ENCODE measurements at regions not wholly inside any gene's neighbourhood (a gene's known extent, or its start where the extent isn't known, plus 50 kb on each side); places are given as distances from the start of the nearest gene placed in this dataset.

DNA sequence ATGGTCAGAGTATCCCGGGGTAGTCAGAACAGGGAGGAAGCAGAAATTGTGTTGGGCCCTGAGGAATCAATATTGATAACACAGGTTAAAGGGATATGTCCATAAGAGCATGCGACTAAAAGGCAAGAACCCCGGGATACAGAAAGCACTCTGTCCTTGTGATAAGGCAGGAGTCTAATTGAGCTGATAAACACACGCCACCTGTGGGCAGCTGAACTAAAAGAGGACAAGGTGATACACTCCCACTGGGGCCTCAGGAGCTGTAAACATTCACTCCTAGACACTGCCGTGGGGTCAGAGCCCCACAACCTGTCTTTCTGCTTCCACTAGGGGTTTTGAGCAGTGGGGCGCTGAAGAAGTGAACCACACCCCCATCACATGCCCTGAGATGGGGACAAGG, 144.7 kb upstream of the MPDZ start:
- no CpG with 5 or more reads among the region's 6 CpGs for WGBS (ENCODE audit: extremely low coverage, insufficient coverage, insufficient read length)
- Histone ChIP-seq H2AK5ac (ENCODE audit: low read length) (no peak overlapping the region), H2BK120ac (ENCODE audit: insufficient read depth, low read length, poor library complexity) (no peak overlapping the region), H3K4me3 (ENCODE audit: low read depth, low read length) (no peak overlapping the region), H3K27me3 (ENCODE audit: insufficient read depth, low read length) (no peaks in the 10 kb centered on the region), H3K14ac (ENCODE audit: low read length) (no peak overlapping the region), H3K36me3 (ENCODE audit: control insufficient read depth in 1 of 2, insufficient read depth in 2 of 2, low read length in 2 of 2) (no peaks in the 10 kb centered on the region), H3K79me1 (ENCODE audit: low read length) (no peaks in the 10 kb centered on the region), H3K9me3 (ENCODE audit: insufficient read depth, low read depth, low read length) (no peaks in the 10 kb centered on the region), H2BK5ac (ENCODE audit: low read depth, low read length, poor library complexity) (no peak overlapping the region), H3K79me2 (ENCODE audit: control insufficient read depth, insufficient read depth, low read length, poor library complexity) (no peaks in the 10 kb centered on the region), H3K18ac (ENCODE audit: low read length) (no peak overlapping the region), H4K8ac (ENCODE audit: low read depth, low read length) (no peak overlapping the region), H3K4me2 (ENCODE audit: low read length) (no peak overlapping the region), H4K91ac (ENCODE audit: low read depth, low read length) (no peak overlapping the region), H3K4ac (ENCODE audit: low read depth, low read length) (no peak overlapping the region), H3K4me1 (ENCODE audit: control insufficient read depth in 1 of 2, insufficient read depth in 2 of 2, low read length in 2 of 2) (no peaks in the 10 kb centered on the region), H3K27ac (ENCODE audit: low read depth, low read length) (no peak overlapping the region), H3K23ac (ENCODE audit: low read length) (no peak overlapping the region), H2AFZ (ENCODE audit: insufficient read depth, low read length, poor library complexity) (no peak overlapping the region), H3K9ac (ENCODE audit: low read length) (no peak overlapping the region), H2BK12ac (ENCODE audit: low read length) (no peak overlapping the region), H4K12ac (ENCODE audit: low read depth, low read length) (no peak overlapping the region)
- peak in 1 of 2 donors; percentile 16 for DNase-seq

DNA sequence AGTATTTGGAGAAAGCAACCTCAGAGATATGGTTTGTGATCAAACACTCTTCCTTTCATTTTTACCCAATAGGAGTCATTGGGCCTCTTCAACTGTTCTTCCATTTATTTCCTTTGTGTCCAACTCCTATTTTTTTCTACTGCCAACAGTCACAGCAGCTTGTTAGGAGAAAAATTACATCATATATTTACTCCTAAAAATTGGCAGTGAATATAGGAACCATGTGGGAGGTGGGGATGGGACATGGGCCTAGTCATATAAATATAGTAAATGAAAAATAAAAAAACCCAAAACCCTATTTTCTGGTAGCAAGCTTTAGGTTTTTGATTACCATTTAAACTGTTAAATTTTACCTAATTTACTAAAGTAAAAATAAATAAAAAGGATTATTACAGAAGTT, 134.9 kb upstream of the MPDZ start:
- H4K8ac ChIP-seq (ENCODE audit: low read depth, low read length): no peak overlapping the region
- H2BK120ac ChIP-seq (ENCODE audit: insufficient read depth, low read length, poor library complexity): no peak overlapping the region
- no peak overlapping the region for H3K9ac ChIP-seq (ENCODE audit: low read length)
- no peaks in the 10 kb centered on the region for H3K79me2 ChIP-seq (ENCODE audit: control insufficient read depth, insufficient read depth, low read length, poor library complexity)
- no peak overlapping the region for H3K4me3 ChIP-seq (ENCODE audit: low read depth, low read length)
- H3K27ac ChIP-seq (ENCODE audit: low read depth, low read length): no peak overlapping the region
- H3K14ac ChIP-seq (ENCODE audit: low read length): no peak overlapping the region
- H3K36me3 ChIP-seq (ENCODE audit: control insufficient read depth in 1 of 2, insufficient read depth in 2 of 2, low read length in 2 of 2): no peaks in the 10 kb centered on the region
- H3K4me2 ChIP-seq (ENCODE audit: low read length): no peak overlapping the region
- no peaks in the 10 kb centered on the region for H3K79me1 ChIP-seq (ENCODE audit: low read length)
- no peak overlapping the region for H3K4ac ChIP-seq (ENCODE audit: low read depth, low read length)
- no peak overlapping the region for H2BK12ac ChIP-seq (ENCODE audit: low read length)
- H3K4me1 ChIP-seq (ENCODE audit: control insufficient read depth in 1 of 2, insufficient read depth in 2 of 2, low read length in 2 of 2): no peaks in the 10 kb centered on the region
- H3K18ac ChIP-seq (ENCODE audit: low read length): no peak overlapping the region
- H2BK5ac ChIP-seq (ENCODE audit: low read depth, low read length, poor library complexity): no peak overlapping the region
- H2AFZ ChIP-seq (ENCODE audit: insufficient read depth, low read length, poor library complexity): no peak overlapping the region
- no peak overlapping the region for H4K12ac ChIP-seq (ENCODE audit: low read depth, low read length)
- H3K9me3 ChIP-seq (ENCODE audit: insufficient read depth, low read depth, low read length): no peaks in the 10 kb centered on the region
- no peak overlapping the region for H2AK5ac ChIP-seq (ENCODE audit: low read length)
- H3K27me3 ChIP-seq (ENCODE audit: insufficient read depth, low read length): no peaks in the 10 kb centered on the region
- no peak overlapping the region for H4K91ac ChIP-seq (ENCODE audit: low read depth, low read length)
- no peak for DNase-seq
- H3K23ac ChIP-seq (ENCODE audit: low read length): no peak overlapping the region

DNA sequence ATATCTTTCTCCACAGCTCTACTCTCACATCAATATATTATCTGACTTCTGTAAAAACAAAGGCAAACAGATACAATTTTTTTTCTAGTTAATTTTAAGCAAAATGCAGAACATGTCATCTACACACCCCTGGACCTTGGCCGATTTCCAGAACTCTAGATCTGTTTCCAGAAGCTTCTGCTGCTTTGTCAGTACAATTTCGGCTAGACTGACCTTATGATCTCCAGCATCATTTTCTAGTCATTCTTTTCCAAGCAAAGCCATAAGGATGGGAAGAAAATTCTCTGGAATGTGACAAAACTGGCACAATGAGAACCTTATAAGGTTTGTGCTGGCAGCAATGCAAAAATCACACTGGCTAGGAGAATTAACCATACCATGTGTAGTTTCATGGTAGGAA, 132.8 kb upstream of the MPDZ start:
- H2AK5ac ChIP-seq (ENCODE audit: low read length): no peak overlapping the region
- no peak overlapping the region for H3K4me2 ChIP-seq (ENCODE audit: low read length)
- DNase-seq: peak in 1 of 2 donors; percentile 20
- H3K36me3 ChIP-seq (ENCODE audit: control insufficient read depth in 1 of 2, insufficient read depth in 2 of 2, low read length in 2 of 2): no peaks in the 10 kb centered on the region
- H3K9me3 ChIP-seq (ENCODE audit: insufficient read depth, low read depth, low read length): no peaks in the 10 kb centered on the region
- no peak overlapping the region for H4K8ac ChIP-seq (ENCODE audit: low read depth, low read length)
- H3K4ac ChIP-seq (ENCODE audit: low read depth, low read length): no peak overlapping the region
- no peak overlapping the region for H3K4me3 ChIP-seq (ENCODE audit: low read depth, low read length)
- H3K23ac ChIP-seq (ENCODE audit: low read length): no peak overlapping the region
- H3K4me1 ChIP-seq (ENCODE audit: control insufficient read depth in 1 of 2, insufficient read depth in 2 of 2, low read length in 2 of 2): no peaks in the 10 kb centered on the region
- H3K9ac ChIP-seq (ENCODE audit: low read length): no peak overlapping the region
- H2AFZ ChIP-seq (ENCODE audit: insufficient read depth, low read length, poor library complexity): no peak overlapping the region
- H3K27ac ChIP-seq (ENCODE audit: low read depth, low read length): no peak overlapping the region
- no peaks in the 10 kb centered on the region for H3K27me3 ChIP-seq (ENCODE audit: insufficient read depth, low read length)
- H3K14ac ChIP-seq (ENCODE audit: low read length): no peak overlapping the region
- no peaks in the 10 kb centered on the region for H3K79me2 ChIP-seq (ENCODE audit: control insufficient read depth, insufficient read depth, low read length, poor library complexity)
- H2BK12ac ChIP-seq (ENCODE audit: low read length): no peak overlapping the region
- H3K79me1 ChIP-seq (ENCODE audit: low read length): no peaks in the 10 kb centered on the region
- no peak overlapping the region for H2BK5ac ChIP-seq (ENCODE audit: low read depth, low read length, poor library complexity)
- H3K18ac ChIP-seq (ENCODE audit: low read length): no peak overlapping the region
- no peak overlapping the region for H4K91ac ChIP-seq (ENCODE audit: low read depth, low read length)
- WGBS (ENCODE audit: extremely low coverage, insufficient coverage, insufficient read length): no CpG with 5 or more reads among the region's 2 CpGs
- H2BK120ac ChIP-seq (ENCODE audit: insufficient read depth, low read length, poor library complexity): no peak overlapping the region
- H4K12ac ChIP-seq (ENCODE audit: low read depth, low read length): no peak overlapping the region

DNA sequence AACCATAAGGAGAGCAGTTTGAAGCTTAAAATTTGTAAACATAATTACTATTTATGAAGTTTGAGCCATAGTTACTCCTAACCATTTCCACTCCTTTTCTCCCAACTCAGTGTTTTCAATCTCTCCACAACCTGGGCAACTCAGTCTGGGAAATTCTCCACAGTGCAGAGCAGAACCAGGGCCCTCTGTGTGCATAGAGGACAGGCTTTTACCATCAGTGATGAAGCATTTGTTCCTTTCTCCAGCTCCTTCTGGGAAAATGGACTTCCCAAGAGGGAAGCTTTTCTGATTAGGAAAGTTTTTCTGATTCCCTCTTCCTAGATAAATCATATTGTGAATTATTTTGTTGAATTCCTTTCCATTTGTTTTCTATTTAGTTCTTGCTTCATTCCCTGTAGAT, 132.3 kb upstream of the MPDZ start:
- Histone ChIP-seq H3K14ac (ENCODE audit: low read length) (no peak overlapping the region), H3K4ac (ENCODE audit: low read depth, low read length) (no peak overlapping the region), H3K4me1 (ENCODE audit: control insufficient read depth in 1 of 2, insufficient read depth in 2 of 2, low read length in 2 of 2) (no peaks in the 10 kb centered on the region), H2AK5ac (ENCODE audit: low read length) (no peak overlapping the region), H3K36me3 (ENCODE audit: control insufficient read depth in 1 of 2, insufficient read depth in 2 of 2, low read length in 2 of 2) (no peaks in the 10 kb centered on the region), H3K79me2 (ENCODE audit: control insufficient read depth, insufficient read depth, low read length, poor library complexity) (no peaks in the 10 kb centered on the region), H3K79me1 (ENCODE audit: low read length) (no peaks in the 10 kb centered on the region), H3K23ac (ENCODE audit: low read length) (no peak overlapping the region), H2AFZ (ENCODE audit: insufficient read depth, low read length, poor library complexity) (no peak overlapping the region), H3K18ac (ENCODE audit: low read length) (no peak overlapping the region), H4K12ac (ENCODE audit: low read depth, low read length) (no peak overlapping the region), H3K9me3 (ENCODE audit: insufficient read depth, low read depth, low read length) (no peaks in the 10 kb centered on the region), H2BK120ac (ENCODE audit: insufficient read depth, low read length, poor library complexity) (no peak overlapping the region), H4K8ac (ENCODE audit: low read depth, low read length) (no peak overlapping the region), H3K4me2 (ENCODE audit: low read length) (no peak overlapping the region), H3K4me3 (ENCODE audit: low read depth, low read length) (no peak overlapping the region), H2BK5ac (ENCODE audit: low read depth, low read length, poor library complexity) (no peak overlapping the region), H3K27me3 (ENCODE audit: insufficient read depth, low read length) (no peaks in the 10 kb centered on the region), H3K27ac (ENCODE audit: low read depth, low read length) (no peak overlapping the region), H3K9ac (ENCODE audit: low read length) (no peak overlapping the region), H4K91ac (ENCODE audit: low read depth, low read length) (no peak overlapping the region), H2BK12ac (ENCODE audit: low read length) (no peak overlapping the region)
- no peak for DNase-seq

DNA sequence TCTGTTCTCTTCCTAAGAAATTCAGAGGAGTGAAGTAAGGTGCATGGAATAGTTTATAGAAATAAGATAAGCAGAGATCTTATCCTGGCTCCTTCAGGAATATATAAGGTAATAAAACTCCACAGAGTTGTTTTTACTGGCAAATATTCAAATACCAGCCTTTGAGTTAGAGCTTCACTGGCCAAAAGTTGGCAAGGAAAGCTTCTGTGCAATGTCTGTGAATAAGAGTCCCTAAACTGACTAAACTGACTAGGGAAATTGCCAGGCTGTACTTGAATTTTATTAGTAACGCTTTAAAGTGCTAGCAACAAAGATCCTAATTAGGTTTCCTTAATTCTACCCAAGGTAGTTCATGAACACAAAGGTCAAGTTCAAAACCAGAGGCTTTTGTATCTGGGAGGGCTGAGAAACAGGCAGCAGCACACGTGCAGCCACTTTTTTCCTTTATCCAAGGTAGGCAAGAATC, 131.1 kb upstream of the MPDZ start:
- H4K8ac ChIP-seq (ENCODE audit: low read depth, low read length): no peak overlapping the region
- H3K4me2 ChIP-seq (ENCODE audit: low read length): no peak overlapping the region
- no peak for DNase-seq
- H2BK5ac ChIP-seq (ENCODE audit: low read depth, low read length, poor library complexity): no peak overlapping the region
- no peak overlapping the region for H3K4me3 ChIP-seq (ENCODE audit: low read depth, low read length)
- no peak overlapping the region for H3K9ac ChIP-seq (ENCODE audit: low read length)
- no peak overlapping the region for H3K18ac ChIP-seq (ENCODE audit: low read length)
- no peaks in the 10 kb centered on the region for H3K79me2 ChIP-seq (ENCODE audit: control insufficient read depth, insufficient read depth, low read length, poor library complexity)
- H3K14ac ChIP-seq (ENCODE audit: low read length): no peak overlapping the region
- no peaks in the 10 kb centered on the region for H3K79me1 ChIP-seq (ENCODE audit: low read length)
- no peak overlapping the region for H2AFZ ChIP-seq (ENCODE audit: insufficient read depth, low read length, poor library complexity)
- H3K4ac ChIP-seq (ENCODE audit: low read depth, low read length): no peak overlapping the region
- no peaks in the 10 kb centered on the region for H3K4me1 ChIP-seq (ENCODE audit: control insufficient read depth in 1 of 2, insufficient read depth in 2 of 2, low read length in 2 of 2)
- H2BK12ac ChIP-seq (ENCODE audit: low read length): no peak overlapping the region
- no peak overlapping the region for H3K27ac ChIP-seq (ENCODE audit: low read depth, low read length)
- H4K12ac ChIP-seq (ENCODE audit: low read depth, low read length): no peak overlapping the region
- H3K36me3 ChIP-seq (ENCODE audit: control insufficient read depth in 1 of 2, insufficient read depth in 2 of 2, low read length in 2 of 2): no peaks in the 10 kb centered on the region
- H3K23ac ChIP-seq (ENCODE audit: low read length): no peak overlapping the region
- H3K9me3 ChIP-seq (ENCODE audit: insufficient read depth, low read depth, low read length): no peaks in the 10 kb centered on the region
- H3K27me3 ChIP-seq (ENCODE audit: insufficient read depth, low read length): no peaks in the 10 kb centered on the region
- WGBS (ENCODE audit: extremely low coverage, insufficient coverage, insufficient read length): no CpG with 5 or more reads among the region's 2 CpGs
- no peak overlapping the region for H2BK120ac ChIP-seq (ENCODE audit: insufficient read depth, low read length, poor library complexity)
- H4K91ac ChIP-seq (ENCODE audit: low read depth, low read length): no peak overlapping the region
- H2AK5ac ChIP-seq (ENCODE audit: low read length): no peak overlapping the region
